HG02623 (cell line): ENCODE measurements at regions not wholly inside any gene's neighbourhood (a gene's known extent, or its start where the extent isn't known, plus 50 kb on each side); places are given as distances from the start of the nearest gene placed in this dataset.

Experiments
- ATAC-seq: cut with Tn5 transposase; IDR thresholded peaks from one replicate; pipeline ENCODE4 v1.9.1; 2021; ENCODE audit warnings: moderate library complexity; ENCODE audit not compliant: unreplicated experiment

DNA sequence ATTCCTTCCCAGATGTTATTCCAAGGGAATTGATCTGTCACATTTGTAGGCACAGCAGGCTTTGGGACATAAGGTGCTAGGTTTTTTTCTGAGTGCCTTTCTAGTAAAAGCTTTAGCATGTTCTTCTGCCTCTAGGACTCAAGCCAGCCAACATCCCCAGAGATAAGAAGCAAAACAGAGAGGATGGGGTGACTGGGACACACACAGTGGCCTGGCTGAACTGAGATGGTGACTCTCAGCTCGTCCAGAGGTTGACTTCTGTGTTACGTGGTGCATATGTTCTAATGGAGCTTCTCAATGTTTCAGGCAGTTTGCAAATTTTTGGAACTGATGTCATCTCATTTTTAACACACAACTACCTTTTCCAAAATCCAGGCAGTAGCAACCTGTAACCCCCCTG lies 188.1 kb upstream of the CELF2 start:
- ATAC-seq: no peak

DNA sequence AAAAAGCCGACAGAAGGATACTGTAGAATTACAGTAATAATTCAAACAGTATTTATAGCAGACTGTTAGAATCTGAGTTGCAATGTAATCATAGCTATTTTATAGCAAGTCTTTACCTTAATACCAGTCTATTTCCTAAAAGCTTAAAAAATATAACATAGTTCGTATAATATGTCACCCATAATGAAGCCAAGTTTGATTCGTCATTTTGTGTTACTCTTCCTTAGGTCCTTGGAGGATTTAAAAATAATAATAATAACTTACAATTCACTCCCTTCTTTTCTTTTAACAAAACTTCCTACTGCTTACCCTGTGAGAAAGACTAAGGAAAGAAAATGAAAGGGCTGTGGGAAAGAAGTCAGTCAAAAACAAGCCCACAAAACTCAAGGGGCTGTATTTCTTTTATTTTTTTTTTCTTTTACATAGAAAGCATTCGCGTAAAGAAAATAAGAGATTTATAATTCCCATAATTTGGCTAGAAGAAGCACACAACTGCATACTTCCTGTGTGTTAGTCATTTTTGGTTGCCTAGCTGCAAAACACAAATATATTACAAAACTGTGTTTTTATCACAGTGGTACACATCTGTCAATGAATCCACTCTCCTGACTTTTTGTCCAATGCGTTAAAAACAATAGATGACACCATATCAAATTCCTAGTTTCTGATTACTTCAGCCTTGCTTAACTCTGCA lies 187.2 kb upstream of the CELF2 start:
- no peak for ATAC-seq

GRCh38 chr10:10831085-10831484 lies 186.6 kb upstream of the CELF2 start:
- ATAC-seq: no peak

DNA sequence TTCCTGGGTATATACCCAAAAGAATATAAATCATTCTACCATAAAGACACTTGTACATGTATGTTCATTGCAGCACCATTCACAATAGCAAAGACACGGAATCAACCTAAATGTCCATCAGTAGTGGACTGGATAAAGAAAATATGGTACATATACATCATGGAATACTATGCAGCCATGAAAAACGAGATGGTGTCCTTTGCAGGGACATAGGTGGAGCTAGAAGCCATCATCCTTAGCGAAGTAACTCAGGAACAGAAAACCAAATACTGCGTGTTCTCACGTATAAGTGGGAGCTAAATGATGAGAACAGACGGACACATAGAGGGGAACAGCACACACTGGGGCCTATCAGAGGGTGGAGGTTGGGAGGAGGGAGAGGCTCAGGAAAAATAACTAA lies 183.7 kb upstream of the CELF2 start:
- no peak for ATAC-seq

DNA sequence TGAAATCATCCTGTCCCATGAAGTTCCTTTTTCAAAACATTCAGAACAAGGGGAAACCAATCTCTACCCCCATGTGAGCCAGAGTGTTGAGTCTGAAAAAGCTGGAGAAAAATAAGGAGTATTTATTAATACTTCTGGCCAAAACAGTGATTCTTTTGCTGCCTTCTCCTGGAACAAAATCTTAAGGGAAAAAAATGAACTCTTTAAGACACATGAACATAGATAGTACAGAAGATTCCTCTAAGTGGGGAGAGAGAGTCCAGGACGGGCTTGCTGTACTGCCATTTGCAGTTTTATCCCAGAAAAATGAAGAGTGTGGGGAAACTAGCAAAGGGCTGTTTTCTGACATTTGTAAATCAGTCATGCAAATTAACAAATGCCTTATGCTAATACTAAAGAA lies 173.4 kb upstream of the CELF2 start:
- ATAC-seq: no peak

GRCh38 chr10:10845185-10845584 lies 172.5 kb upstream of the CELF2 start:
- no peak for ATAC-seq

DNA sequence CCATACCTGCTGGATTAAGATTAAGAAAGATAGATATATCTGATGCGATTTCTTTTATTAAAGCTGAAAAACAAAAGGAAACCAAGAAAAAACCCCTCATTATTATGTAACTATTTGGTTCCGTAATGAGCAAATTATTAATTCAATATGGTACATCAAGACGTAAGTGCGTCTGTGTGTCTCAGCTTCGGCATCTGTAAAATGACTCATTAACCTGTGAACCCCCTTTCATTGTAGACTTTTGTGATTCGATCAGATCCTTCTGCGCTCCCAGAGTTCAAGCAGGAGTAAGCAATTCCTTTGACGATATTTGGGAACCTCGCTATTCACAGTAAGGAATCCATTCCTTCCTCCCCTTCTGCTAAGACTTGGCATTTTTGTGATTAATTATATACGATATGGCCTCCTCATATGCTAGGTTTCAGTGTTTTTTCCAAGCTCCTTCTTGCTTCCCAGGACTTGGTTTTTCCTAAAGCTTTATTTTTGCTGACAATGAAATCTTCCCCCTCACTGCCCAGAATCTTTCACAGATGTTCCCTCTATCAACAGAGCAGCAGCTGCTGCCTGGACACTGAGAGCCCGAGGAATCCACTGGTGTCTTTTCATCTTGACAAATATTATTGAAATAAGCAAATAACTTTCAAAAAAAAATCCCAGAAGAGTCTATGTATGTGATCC lies 171.7 kb upstream of the CELF2 start:
- ATAC-seq: no peak

- no peak for ATAC-seq
These were observed 171.2 kb upstream of the CELF2 start for GRCh38 chr10:10846504-10846900.

DNA sequence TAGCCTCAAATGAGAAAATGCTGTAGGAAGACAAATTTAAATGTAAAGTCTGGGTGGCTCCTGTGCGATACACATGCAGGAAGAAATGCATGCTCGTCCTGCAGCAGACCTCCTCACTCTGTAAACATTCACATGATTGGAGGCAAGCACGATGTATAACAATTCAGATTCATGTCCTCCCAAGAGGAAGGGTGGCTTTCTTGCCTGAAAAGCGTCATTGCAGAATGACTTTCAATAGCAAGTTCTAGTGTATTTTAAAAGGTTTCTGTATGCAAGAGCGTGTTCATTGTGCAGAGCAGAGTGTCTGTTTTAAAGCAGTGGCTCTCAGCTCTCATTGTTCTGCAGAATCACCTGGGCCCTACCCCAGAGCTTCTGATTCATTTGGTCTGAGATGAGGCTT lies 170.3 kb upstream of the CELF2 start:
- ATAC-seq: no peak

DNA sequence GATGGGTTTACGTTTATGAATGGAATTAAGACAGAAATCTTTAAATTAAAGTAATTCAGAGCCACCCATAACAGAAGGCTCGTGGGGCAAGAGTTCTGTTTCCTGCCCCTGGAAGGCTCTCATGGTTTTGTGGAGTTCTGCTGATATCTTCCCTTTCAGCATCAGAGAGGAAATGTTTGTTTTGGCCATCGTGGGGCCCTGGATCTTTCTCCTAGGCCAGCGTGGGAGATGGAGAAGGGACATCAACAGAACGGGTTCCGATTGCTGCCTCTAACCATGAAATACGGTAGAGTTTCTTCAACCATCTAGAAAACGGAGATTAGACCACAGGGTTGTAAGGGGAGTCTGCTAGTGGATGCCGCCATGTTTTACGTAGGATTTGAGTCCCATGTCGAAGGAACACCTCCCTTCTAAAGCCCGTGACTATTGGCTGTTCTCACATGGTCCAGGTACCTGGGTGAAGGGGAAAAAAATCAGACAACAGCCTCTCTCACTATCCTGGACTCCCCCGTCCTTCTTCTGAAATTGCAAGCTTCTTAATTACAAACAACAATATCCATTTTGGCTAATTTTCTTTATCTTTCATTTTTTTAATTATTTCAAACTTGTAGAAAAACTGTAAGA lies 169.1 kb upstream of the CELF2 start:
- ATAC-seq: no peak

GRCh38 chr10:10849306-10849705 lies 168.4 kb upstream of the CELF2 start:
- no peak for ATAC-seq

DNA sequence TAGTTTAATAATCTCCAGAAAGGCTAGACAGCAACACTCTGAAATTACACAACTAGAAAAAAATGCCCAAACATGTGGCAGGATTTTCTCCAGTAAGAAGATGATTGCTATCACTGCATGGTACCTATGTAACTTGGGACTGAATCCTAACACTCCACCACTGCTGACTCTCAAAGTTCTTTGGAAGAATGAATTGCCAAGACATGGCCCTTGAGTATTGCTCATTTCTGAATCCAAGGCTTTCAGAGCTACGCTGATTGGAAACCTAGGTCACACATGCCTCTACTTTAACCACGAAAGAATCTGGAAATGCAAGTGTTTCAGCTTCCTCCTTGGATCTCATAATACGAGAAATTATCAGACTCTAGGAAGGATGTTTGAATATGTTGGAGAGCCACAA lies 167.5 kb upstream of the CELF2 start:
- ATAC-seq: no peak

DNA sequence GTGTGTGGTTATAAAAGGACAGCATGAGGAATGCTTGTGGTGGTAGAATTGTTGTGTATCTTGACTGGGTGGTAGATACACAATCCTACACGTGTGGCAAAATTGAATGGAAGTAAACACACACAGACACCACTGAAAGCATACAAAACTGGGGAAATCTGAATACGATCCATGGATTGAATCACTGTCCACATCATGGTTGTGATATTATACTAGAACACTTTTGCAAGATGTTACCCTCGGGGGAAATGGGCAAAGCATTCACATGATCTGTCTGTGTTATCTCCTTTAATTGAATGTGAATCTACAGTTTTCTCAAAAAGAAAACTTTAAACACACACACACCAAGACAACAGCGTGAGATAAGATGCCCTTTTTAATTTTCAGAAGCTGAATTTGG lies 165.2 kb upstream of the CELF2 start:
- ATAC-seq: no peak

DNA sequence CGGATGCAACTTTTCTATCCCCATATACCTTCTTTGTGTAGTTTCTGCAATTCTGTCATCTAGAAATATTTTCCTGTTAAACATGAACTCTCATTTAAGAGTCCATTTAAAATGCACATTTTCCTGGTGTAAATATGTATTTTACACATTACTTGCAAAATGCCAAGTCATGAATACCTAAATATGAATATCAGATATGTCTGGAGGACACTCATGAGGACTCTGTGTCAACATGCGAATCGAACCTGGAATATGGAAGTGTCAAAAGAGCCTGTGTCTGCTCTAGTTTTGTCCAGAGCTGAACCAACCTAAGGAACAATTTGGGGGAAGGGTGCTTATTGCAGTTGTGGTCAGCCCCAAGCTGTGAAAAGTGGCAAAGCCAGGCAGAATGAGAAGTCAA lies 163.7 kb upstream of the CELF2 start:
- no peak for ATAC-seq

DNA sequence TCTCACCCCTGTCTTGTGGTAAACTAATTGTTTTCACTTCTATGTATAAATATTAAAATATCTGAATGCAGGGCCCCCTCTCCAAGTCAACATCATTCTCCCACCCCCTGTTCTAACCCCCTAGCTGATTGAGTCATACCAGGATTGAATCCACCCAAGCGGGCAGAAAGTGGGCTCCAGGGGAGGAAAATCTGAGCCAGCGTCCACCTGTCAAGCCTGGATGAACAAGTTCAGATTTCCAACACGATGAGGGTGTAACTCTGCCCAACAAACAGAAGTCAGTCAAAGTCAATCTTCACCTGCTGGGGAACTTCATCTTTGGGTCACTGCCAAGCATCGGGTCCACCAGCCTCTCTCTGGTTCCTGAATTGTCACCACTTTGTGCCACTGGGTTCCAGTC lies 162.9 kb upstream of the CELF2 start:
- ATAC-seq: no peak

- no peak for ATAC-seq
These were observed 162.5 kb upstream of the CELF2 start for GRCh38 chr10:10855151-10855581.

GRCh38 chr10:10860455-10860976 lies 157.2 kb upstream of the CELF2 start:
- ATAC-seq: no peak

GRCh38 chr10:10865303-10865702 lies 152.4 kb upstream of the CELF2 start:
- no peak for ATAC-seq

GRCh38 chr10:10865913-10866312 lies 151.8 kb upstream of the CELF2 start:
- ATAC-seq: no peak

GRCh38 chr10:10869592-10869991 lies 148.1 kb upstream of the CELF2 start:
- peak; percentile 72 for ATAC-seq

- ATAC-seq: no peak
These were observed 147.0 kb upstream of the CELF2 start for GRCh38 chr10:10870523-10871241.
